Transverse colon (tissue), 4 donors: ENCODE measurements at regions not wholly inside any gene's neighbourhood (a gene's known extent, or its start where the extent isn't known, plus 50 kb on each side); places are given as distances from the start of the nearest gene placed in this dataset.

ENCODE experiments used
- DNase-seq: peaks from one replicate; pipeline ENCODE4 v3.0.0-alpha.2; 2019
- H3K27ac ChIP-seq, 4 donors: fragments of 200-600 bp; sonication (generic); 2 replicates each; pipeline ENCODE4 v1.5.1; 2016 to 2018; ENCODE audit warnings: inconsistent platforms in 4 of 4
- H3K27me3 ChIP-seq: fragments of 200-600 bp; sonication (generic); 2 replicates; pipeline ENCODE4 v1.5.1; 2017; ENCODE audit warnings: inconsistent platforms
- H3K36me3 ChIP-seq, 4 donors: fragments of 200-600 bp; sonication (generic); 2 replicates each; pipeline ENCODE4 v1.5.1; 2017 to 2019; ENCODE audit warnings: inconsistent platforms in 4 of 4
- H3K4me1 ChIP-seq, 4 donors: fragments of 200-600 bp; sonication (generic); 2 replicates each; pipeline ENCODE4 v1.5.1; 2017 to 2020; ENCODE audit warnings: inconsistent platforms in 4 of 4
- H3K4me3 ChIP-seq, 4 donors: fragments of 200-600 bp; sonication (generic); 1 replicate in 1 of 4; 2 replicates in 3 of 4; pipeline versions ENCODE4 v1.5.1 to v1.6.1; 2017 to 2019; ENCODE audit warnings: inconsistent platforms in 4 of 4
- H3K9me3 ChIP-seq, 2 donors: fragments of 200-600 bp; sonication (generic); 2 replicates each; pipeline ENCODE4 v1.5.1; 2017 to 2019; ENCODE audit warnings: inconsistent platforms in 2 of 2
- EP300 ChIP-seq: sonication (generic); formaldehyde crosslinking; IDR thresholded peaks from one replicate; pipeline ENCODE4 v1.6.1; 2017; ENCODE audit warnings: antibody characterized with exemption, low read depth
- POLR2A ChIP-seq: fragments of 450-650 bp; IDR thresholded peaks from one replicate; pipeline ENCODE4 v1.6.1; 2016; ENCODE audit warnings: antibody characterized with exemption, mild to moderate bottlenecking, moderate library complexity
- POLR2AphosphoS5 ChIP-seq, 3 donors: sonication (generic); formaldehyde crosslinking; IDR thresholded peaks; one replicate each; pipeline ENCODE4 v1.6.1; 2016; ENCODE audit warnings: antibody characterized with exemption in 3 of 3
- WGBS, 2 donors: methylation state at CpG; one replicate each; pipeline ENCODE4 v1.1.5; 2018; ENCODE audit warnings: low coverage in 1 of 2; 5-methylcytosine and 5-hydroxymethylcytosine counted together
- in situ Hi-C, 4 donors: fragments of 200-750 bp; cut with MboI; loops; one replicate each; pipeline versions ENCODE4 v1.15.0 to v1.15.1; 2017; ENCODE audit warnings: low sequenced_read_pairs in 3 of 4, low pct_ligation_motif_present in 1 of 4, low pct_unique_long_range_greater_than_20kb in 1 of 4
- intact Hi-C: fragments of 100-400 bp; cut with DNase I; formaldehyde crosslinking; loops from one replicate; pipeline ENCODE4 v1.15.1; 2023; ENCODE audit warnings: low total_unique reads
- TF ChIP-seq, protein P1 (sequence below), 5 experiments: fragments of 200-600 bp in 3 of 5; fragments of 450-650 bp in 2 of 5; sonication (generic) in 3 of 5; IDR thresholded peaks; 1 replicate in 2 of 5; 2 replicates in 3 of 5; pipeline ENCODE4 v1.5.1; 2016 to 2017; ENCODE audit warnings: antibody characterized with exemption in 5 of 5, inconsistent platforms in 3 of 5, mild to moderate bottlenecking in 2 of 5, moderate library complexity in 1 of 5

GRCh38 chr7:45359250-45359649, 201.7 kb downstream of the RAMP3 start:
- DNase-seq: no peak
- H3K36me3 ChIP-seq: no peaks in the 10 kb centered on the region
- WGBS, 2 donors: 56 to 78% methylated on average over 1 of the region's 1 CpG
- H3K4me1 ChIP-seq: no peaks in the 10 kb centered on the region
- no peaks in the 10 kb centered on the region for H3K27me3 ChIP-seq
- no peak overlapping the region for H3K4me3 ChIP-seq
- H3K9me3 ChIP-seq: no peaks in the 10 kb centered on the region
- no peak for TF ChIP-seq POLR2AphosphoS5 (IDR thresholded peaks at IDR 0.05)
- no peak for TF ChIP-seq POLR2A
- TF ChIP-seq, protein P1, sequence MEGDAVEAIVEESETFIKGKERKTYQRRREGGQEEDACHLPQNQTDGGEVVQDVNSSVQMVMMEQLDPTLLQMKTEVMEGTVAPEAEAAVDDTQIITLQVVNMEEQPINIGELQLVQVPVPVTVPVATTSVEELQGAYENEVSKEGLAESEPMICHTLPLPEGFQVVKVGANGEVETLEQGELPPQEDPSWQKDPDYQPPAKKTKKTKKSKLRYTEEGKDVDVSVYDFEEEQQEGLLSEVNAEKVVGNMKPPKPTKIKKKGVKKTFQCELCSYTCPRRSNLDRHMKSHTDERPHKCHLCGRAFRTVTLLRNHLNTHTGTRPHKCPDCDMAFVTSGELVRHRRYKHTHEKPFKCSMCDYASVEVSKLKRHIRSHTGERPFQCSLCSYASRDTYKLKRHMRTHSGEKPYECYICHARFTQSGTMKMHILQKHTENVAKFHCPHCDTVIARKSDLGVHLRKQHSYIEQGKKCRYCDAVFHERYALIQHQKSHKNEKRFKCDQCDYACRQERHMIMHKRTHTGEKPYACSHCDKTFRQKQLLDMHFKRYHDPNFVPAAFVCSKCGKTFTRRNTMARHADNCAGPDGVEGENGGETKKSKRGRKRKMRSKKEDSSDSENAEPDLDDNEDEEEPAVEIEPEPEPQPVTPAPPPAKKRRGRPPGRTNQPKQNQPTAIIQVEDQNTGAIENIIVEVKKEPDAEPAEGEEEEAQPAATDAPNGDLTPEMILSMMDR (IDR thresholded peaks at IDR 0.05): no peak
- no peak for TF ChIP-seq EP300
- in situ Hi-C loops: no loop called here
- H3K27ac ChIP-seq: no peak overlapping the region
- intact Hi-C loops: no loop called here

- intact Hi-C loops: no loop called here
- TF ChIP-seq POLR2AphosphoS5 (IDR thresholded peaks at IDR 0.05): no peak
- no peak for TF ChIP-seq EP300
- TF ChIP-seq, protein P1 (IDR thresholded peaks at IDR 0.05): no peak
- Histone ChIP-seq H3K27ac (no peak overlapping the region), H3K4me1 (no peaks in the 10 kb centered on the region), H3K36me3 (no peaks in the 10 kb centered on the region), H3K27me3 (no peaks in the 10 kb centered on the region), H3K9me3 (no peaks in the 10 kb centered on the region), H3K4me3 (no peak overlapping the region)
- WGBS, 2 donors: 75 to 89% methylated on average over 2 to 4 of the region's 4 CpGs
- no peak for DNase-seq
- in situ Hi-C loops: no loop called here
These were observed 202.2 kb downstream of the RAMP3 start for GRCh38 chr7:45359776-45360175.

- intact Hi-C loops (no loop called here), in situ Hi-C loops (no loop called here)
- Histone ChIP-seq H3K4me1 (no peaks in the 10 kb centered on the region), H3K27ac (no peak overlapping the region), H3K4me3 (no peak overlapping the region), H3K9me3 (no peaks in the 10 kb centered on the region), H3K36me3 (no peaks in the 10 kb centered on the region), H3K27me3 (no peaks in the 10 kb centered on the region)
- TF ChIP-seq POLR2A (no peak), EP300 (no peak), POLR2AphosphoS5 (IDR thresholded peaks at IDR 0.05) (no peak)
- 48 to 51% methylated on average over 4 to 7 of the region's 7 CpGs for WGBS, 2 donors
- DNase-seq: no peak
These were observed 206.1 kb downstream of the RAMP3 start for GRCh38 chr7:45363669-45364068.

DNA sequence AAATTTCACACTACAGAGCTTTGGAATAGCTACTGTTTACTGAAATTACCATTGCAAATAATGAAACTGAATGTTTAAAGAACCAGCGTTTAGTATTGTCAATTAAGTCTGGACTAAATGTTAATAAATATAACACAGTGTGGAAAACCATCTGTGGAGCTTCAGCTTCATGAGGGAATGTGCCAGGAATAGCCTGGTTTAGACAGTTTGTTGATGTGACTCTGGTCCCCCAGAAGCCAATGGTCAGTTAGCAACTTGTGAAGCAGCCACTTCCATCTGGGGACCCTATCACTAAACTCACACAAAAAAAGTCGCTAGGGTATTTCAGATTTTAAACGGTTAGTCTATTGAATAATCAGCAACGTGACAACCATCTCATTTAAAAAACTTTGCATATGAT, 207.8 kb downstream of the RAMP3 start:
- in situ Hi-C loops: no loop called here
- H3K36me3 ChIP-seq: no peaks in the 10 kb centered on the region
- no peak overlapping the region for H3K4me3 ChIP-seq
- 57 to 59% methylated on average over 4 of the region's 4 CpGs for whole genome bisulfite sequencing, 2 donors
- DNase-seq: no peak
- no peaks in the 10 kb centered on the region for H3K4me1 ChIP-seq
- peaks cover 0 to 2% of the 10 kb centered on the region in 2 donors for H3K9me3 ChIP-seq
- intact Hi-C loops: no loop called here
- TF ChIP-seq EP300 (no peak), POLR2AphosphoS5 (IDR thresholded peaks at IDR 0.05) (no peak), POLR2A (no peak)
- TF ChIP-seq, protein P1 (IDR thresholded peaks at IDR 0.05): no peak
- H3K27ac ChIP-seq: no peak overlapping the region
- H3K27me3 ChIP-seq: no peaks in the 10 kb centered on the region

- H3K9me3 ChIP-seq: peaks cover 0 to 2% of the 10 kb centered on the region in 2 donors
- no peaks in the 10 kb centered on the region for H3K4me1 ChIP-seq
- no peak overlapping the region for H3K4me3 ChIP-seq
- intact Hi-C loops (no loop called here), in situ Hi-C loops (no loop called here)
- H3K27ac ChIP-seq: no peak overlapping the region
- 89% methylated on average over 3 of the region's 3 CpGs; no CpG with 5 or more reads in 1 of the 2 donors for WGBS, 2 donors
- H3K36me3 ChIP-seq: no peaks in the 10 kb centered on the region
- TF ChIP-seq, protein P1 (IDR thresholded peaks at IDR 0.05): no peak
- TF ChIP-seq EP300: no peak
- TF ChIP-seq POLR2A: no peak
- TF ChIP-seq POLR2AphosphoS5 (IDR thresholded peaks at IDR 0.05): no peak
- no peak for DNase-seq
- no peaks in the 10 kb centered on the region for H3K27me3 ChIP-seq
These were observed 207.7 kb upstream of the ADCY1 start for GRCh38 chr7:45366475-45366874.
